HL-60 (cell line): ENCODE measurements at regions not wholly inside any gene's neighbourhood (a gene's known extent, or its start where the extent isn't known, plus 50 kb on each side); places are given as distances from the start of the nearest gene placed in this dataset.

ENCODE experiments used
- DNase-seq, 2 experiments: peaks; one replicate each; pipeline ENCODE4 v3.0.0-alpha.2; 2010 to 2020; ENCODE audit warnings: low read depth in 1 of 2, low spot score in 1 of 2
- H3K27ac ChIP-seq: fragments of 250-450 bp; sonication (Bioruptor Pico); replicated peaks from 2 replicates; pipeline ENCODE4 v1.5.1; 2020; ENCODE audit warnings: mild to moderate bottlenecking, moderate library complexity
- H3K27me3 ChIP-seq: fragments of 250-450 bp; sonication (Bioruptor Pico); 2 replicates; pipeline ENCODE4 v1.5.1; 2021; ENCODE audit warnings: mild to moderate bottlenecking, moderate library complexity; ENCODE audit not compliant: insufficient read depth, poor library complexity, severe bottlenecking
- H3K4me3 ChIP-seq: replicated peaks from 2 replicates; pipeline ENCODE4 v1.5.1; 2011; ENCODE audit warnings: mild to moderate bottlenecking, control low read depth, low read length; ENCODE audit not compliant: insufficient read depth
- CTCF ChIP-seq: IDR thresholded peaks from one replicate; pipeline ENCODE4 v1.5.1; 2011; ENCODE audit warnings: low read length, control low read depth, inconsistent platforms; ENCODE audit not compliant: insufficient read depth
- GABPA ChIP-seq: IDR thresholded peaks from 2 replicates; pipeline ENCODE4 v1.6.1; 2012; ENCODE audit warnings: low read depth
- POLR2AphosphoS5 ChIP-seq: IDR thresholded peaks from 2 replicates; pipeline ENCODE4 v1.6.1; 2012; ENCODE audit warnings: low read depth
- REST ChIP-seq: IDR thresholded peaks from 2 replicates; pipeline ENCODE4 v1.6.1; 2012; ENCODE audit warnings: low read depth; ENCODE audit not compliant: insufficient replicate concordance
- SPI1 ChIP-seq: IDR thresholded peaks from 2 replicates; pipeline ENCODE4 v1.6.1; 2012; ENCODE audit warnings: low read depth, mild to moderate bottlenecking, borderline replicate concordance

- H3K27ac ChIP-seq = no peak overlapping the region
- DNase-seq = no peak
- H3K4me3 ChIP-seq = no peak overlapping the region
- no peak for TF ChIP-seq SPI1
- TF ChIP-seq POLR2AphosphoS5 = no peak
- no peak for TF ChIP-seq GABPA
- no peak for TF ChIP-seq REST
- TF ChIP-seq CTCF = no peak
- H3K27me3 ChIP-seq = no peaks in the 10 kb centered on the region
These were observed 184.3 kb downstream of the TTC32 start for GRCh38 chr2:19717446-19717845.

GRCh38 chr2:19714926-19715325 lies 186.9 kb downstream of the TTC32 start:
- Histone ChIP-seq H3K27ac (no peak overlapping the region), H3K27me3 (no peaks in the 10 kb centered on the region), H3K4me3 (no peak overlapping the region)
- no peak for TF ChIP-seq POLR2AphosphoS5
- no peak for TF ChIP-seq REST
- no peak for TF ChIP-seq GABPA
- no peak for TF ChIP-seq CTCF
- TF ChIP-seq SPI1 = no peak
- no peak for DNase-seq

- Histone ChIP-seq H3K4me3 (no peak overlapping the region), H3K27me3 (no peaks in the 10 kb centered on the region), H3K27ac (no peak overlapping the region)
- no peak for TF ChIP-seq SPI1
- TF ChIP-seq CTCF = no peak
- TF ChIP-seq REST = no peak
- DNase-seq = no peak
These were observed 188.9 kb downstream of the TTC32 start for GRCh38 chr2:19712850-19713249.
